SU-DHL-6 (cell line): ENCODE measurements at regions not wholly inside any gene's neighbourhood (a gene's known extent, or its start where the extent isn't known, plus 50 kb on each side); places are given as distances from the start of the nearest gene placed in this dataset.

Experiments
- H2AFZ ChIP-seq: fragments of 200-600 bp; sonication (generic); 2 replicates; pipeline ENCODE4 v1.6.1; 2014; ENCODE audit warnings: low read depth, mild to moderate bottlenecking, moderate library complexity, mixed read lengths, antibody characterized with exemption, low read length; ENCODE audit not compliant: severe bottlenecking
- H3F3A ChIP-seq: fragments of 200-600 bp; shearing (Covaris generic); 2 replicates; pipeline ENCODE4 v1.6.0; 2016; ENCODE audit warnings: antibody characterized with exemption, mild to moderate bottlenecking; ENCODE audit not compliant: insufficient read depth
- H3K27ac ChIP-seq: fragments of 200-600 bp; sonication (generic); 2 replicates; pipeline ENCODE4 v1.5.1; 2016; ENCODE audit warnings: low read depth, mild to moderate bottlenecking, low read length, moderate library complexity, mixed read lengths
- H3K27me3 ChIP-seq: fragments of 200-600 bp; sonication (generic), shearing (Covaris generic); 2 replicates; pipeline ENCODE4 v1.6.0; 2014; ENCODE audit warnings: mild to moderate bottlenecking, low read length
- H3K36me3 ChIP-seq: fragments of 200-600 bp; sonication (generic); 2 replicates; pipeline ENCODE4 v1.6.1; 2014; ENCODE audit warnings: mild to moderate bottlenecking, low read length, mixed read lengths
- H3K4me2 ChIP-seq: fragments of 300-600, 200-600 bp; shearing (Covaris generic), sonication (generic); 2 replicates; pipeline ENCODE4 v1.6.0; 2014; ENCODE audit warnings: low read length, low read depth, mild to moderate bottlenecking; ENCODE audit not compliant: poor library complexity, severe bottlenecking
- H3K4me3 ChIP-seq: fragments of 200-600 bp; sonication (generic); 2 replicates; pipeline ENCODE4 v1.5.1; 2014; ENCODE audit warnings: antibody characterized with exemption, low read length, mild to moderate bottlenecking, mixed read lengths; ENCODE audit not compliant: insufficient read depth, poor library complexity, severe bottlenecking
- H3K79me2 ChIP-seq: fragments of 200-600 bp; sonication (generic); 2 replicates; pipeline ENCODE4 v1.6.1; 2014; ENCODE audit warnings: mild to moderate bottlenecking, low read length, moderate library complexity; ENCODE audit not compliant: insufficient read depth
- H3K9ac ChIP-seq: fragments of 200-600 bp; sonication (generic); 2 replicates; pipeline ENCODE4 v1.7.0; 2014; ENCODE audit warnings: mild to moderate bottlenecking, low read length
- H3K9me2 ChIP-seq: fragments of 200-600 bp; sonication (generic); replicated peaks from 2 replicates; pipeline ENCODE4 v1.6.1; 2014; ENCODE audit warnings: low read length; ENCODE audit not compliant: insufficient read depth
- H3K9me3 ChIP-seq: fragments of 200-600 bp; sonication (generic); 2 replicates; pipeline ENCODE4 v1.6.1; 2014; ENCODE audit warnings: low read length, mixed read lengths; ENCODE audit not compliant: insufficient read depth
- H4K20me1 ChIP-seq: fragments of 200-600 bp; sonication (generic); 2 replicates; pipeline ENCODE4 v1.6.1; 2014; ENCODE audit warnings: low read depth, mild to moderate bottlenecking, antibody characterized with exemption, low read length, moderate library complexity, mixed read lengths
- CTCF ChIP-seq: fragments of 200-600 bp; sonication (generic); IDR thresholded peaks from one replicate; pipeline ENCODE4 v1.5.1; 2017; ENCODE audit warnings: antibody characterized with exemption, mild to moderate bottlenecking, low read length, moderate library complexity; ENCODE audit not compliant: insufficient read depth, poor library complexity, severe bottlenecking
- EZH2phosphoT487 ChIP-seq: fragments of 200-600 bp; sonication (generic), shearing (Covaris generic); conservative IDR thresholded peaks from 2 replicates; pipeline ENCODE4 v1.6.1; 2018; ENCODE audit warnings: mild to moderate bottlenecking, antibody characterized with exemption, low read length, moderate library complexity, mixed read lengths

- Histone ChIP-seq H4K20me1 (no peaks in the 10 kb centered on the region), H3K36me3 (no peaks in the 10 kb centered on the region), H3F3A (no peaks in the 10 kb centered on the region), H3K9me2 (no peaks in the 10 kb centered on the region), H3K79me2 (no peaks in the 10 kb centered on the region), H3K4me3 (no peak overlapping the region), H3K9me3 (no peaks in the 10 kb centered on the region), H3K27me3 (no peaks in the 10 kb centered on the region), H3K27ac (no peak overlapping the region), H3K4me2 (no peak overlapping the region), H3K9ac (no peak overlapping the region), H2AFZ (no peak overlapping the region)
- no peak for TF ChIP-seq CTCF
- no peak for TF ChIP-seq EZH2phosphoT487
Observed at GRCh38 chr2:224258059-224258458, 143.8 kb downstream of the FAM124B start.

- Histone ChIP-seq H3K4me3 (no peak overlapping the region), H3K79me2 (no peaks in the 10 kb centered on the region), H3K27ac (no peak overlapping the region), H3K36me3 (no peaks in the 10 kb centered on the region), H3K9me3 (no peaks in the 10 kb centered on the region), H3K4me2 (no peak overlapping the region), H3K9ac (no peak overlapping the region), H3K27me3 (no peaks in the 10 kb centered on the region), H3F3A (no peaks in the 10 kb centered on the region), H2AFZ (no peak overlapping the region), H3K9me2 (no peaks in the 10 kb centered on the region), H4K20me1 (no peaks in the 10 kb centered on the region)
- no peak for TF ChIP-seq EZH2phosphoT487
- no peak for TF ChIP-seq CTCF
Observed at GRCh38 chr2:224257156-224257555, 144.8 kb downstream of the FAM124B start.

GRCh38 chr2:224253464-224253863 is 148.4 kb downstream of the FAM124B start:
- Histone ChIP-seq H3K4me2 (no peak overlapping the region), H3F3A (no peaks in the 10 kb centered on the region), H3K27me3 (no peaks in the 10 kb centered on the region), H3K27ac (no peak overlapping the region), H2AFZ (no peak overlapping the region), H3K9me2 (no peaks in the 10 kb centered on the region), H3K79me2 (no peaks in the 10 kb centered on the region), H3K36me3 (no peaks in the 10 kb centered on the region), H4K20me1 (no peaks in the 10 kb centered on the region), H3K9ac (no peak overlapping the region), H3K9me3 (no peaks in the 10 kb centered on the region), H3K4me3 (no peak overlapping the region)
- TF ChIP-seq CTCF (no peak), EZH2phosphoT487 (no peak)

DNA sequence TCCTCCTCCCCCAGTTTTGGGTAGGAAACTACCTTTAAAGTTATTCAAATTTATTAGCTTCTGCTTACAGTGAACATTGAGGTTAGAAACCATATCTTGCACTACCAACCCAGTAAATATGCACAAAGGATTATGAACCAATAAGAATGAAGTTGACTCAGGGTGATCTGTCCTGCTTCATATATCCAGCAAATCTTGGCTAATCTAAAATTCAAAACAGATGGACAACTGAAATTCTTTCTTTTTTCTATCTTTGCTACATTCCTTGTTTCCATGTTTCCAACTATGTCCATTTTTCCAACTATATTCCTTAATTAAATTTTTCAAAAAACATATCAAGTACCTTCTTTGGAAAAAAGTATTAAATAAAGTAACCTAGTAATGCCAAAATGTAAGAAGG is 149.3 kb downstream of the FAM124B start:
- Histone ChIP-seq H3K9me3 (no peaks in the 10 kb centered on the region), H4K20me1 (no peaks in the 10 kb centered on the region), H3K4me3 (no peak overlapping the region), H3K27ac (no peak overlapping the region), H2AFZ (no peak overlapping the region), H3K4me2 (no peak overlapping the region), H3K9ac (no peak overlapping the region), H3F3A (no peaks in the 10 kb centered on the region), H3K27me3 (no peaks in the 10 kb centered on the region), H3K79me2 (no peaks in the 10 kb centered on the region), H3K36me3 (no peaks in the 10 kb centered on the region), H3K9me2 (no peaks in the 10 kb centered on the region)
- TF ChIP-seq EZH2phosphoT487 = no peak
- no peak for TF ChIP-seq CTCF
